ENCODE measurements at regions not wholly inside any gene's neighbourhood (a gene's known extent, or its start where the extent isn't known, plus 50 kb on each side); places are given as distances from the start of the nearest gene placed in this dataset.

GRCh38 chr15:69556344-69556743 lies 103.7 kb downstream of the RPLP1 start:
- TF ChIP-seq, protein P1, sequence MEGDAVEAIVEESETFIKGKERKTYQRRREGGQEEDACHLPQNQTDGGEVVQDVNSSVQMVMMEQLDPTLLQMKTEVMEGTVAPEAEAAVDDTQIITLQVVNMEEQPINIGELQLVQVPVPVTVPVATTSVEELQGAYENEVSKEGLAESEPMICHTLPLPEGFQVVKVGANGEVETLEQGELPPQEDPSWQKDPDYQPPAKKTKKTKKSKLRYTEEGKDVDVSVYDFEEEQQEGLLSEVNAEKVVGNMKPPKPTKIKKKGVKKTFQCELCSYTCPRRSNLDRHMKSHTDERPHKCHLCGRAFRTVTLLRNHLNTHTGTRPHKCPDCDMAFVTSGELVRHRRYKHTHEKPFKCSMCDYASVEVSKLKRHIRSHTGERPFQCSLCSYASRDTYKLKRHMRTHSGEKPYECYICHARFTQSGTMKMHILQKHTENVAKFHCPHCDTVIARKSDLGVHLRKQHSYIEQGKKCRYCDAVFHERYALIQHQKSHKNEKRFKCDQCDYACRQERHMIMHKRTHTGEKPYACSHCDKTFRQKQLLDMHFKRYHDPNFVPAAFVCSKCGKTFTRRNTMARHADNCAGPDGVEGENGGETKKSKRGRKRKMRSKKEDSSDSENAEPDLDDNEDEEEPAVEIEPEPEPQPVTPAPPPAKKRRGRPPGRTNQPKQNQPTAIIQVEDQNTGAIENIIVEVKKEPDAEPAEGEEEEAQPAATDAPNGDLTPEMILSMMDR (conservative IDR thresholded peaks at IDR 0.05; ENCODE audit: low read length): no peak
- no peak for TF ChIP-seq EZH2phosphoT487 (IDR thresholded peaks at IDR 0.05; ENCODE audit: borderline replicate concordance, low read depth, low read length)
